ENCODE measurements at regions not wholly inside any gene's neighbourhood (a gene's known extent, or its start where the extent isn't known, plus 50 kb on each side); places are given as distances from the start of the nearest gene placed in this dataset.

- no peak for TF ChIP-seq POLR2A (IDR thresholded peaks at IDR 0.05)
- TF ChIP-seq, protein P1, sequence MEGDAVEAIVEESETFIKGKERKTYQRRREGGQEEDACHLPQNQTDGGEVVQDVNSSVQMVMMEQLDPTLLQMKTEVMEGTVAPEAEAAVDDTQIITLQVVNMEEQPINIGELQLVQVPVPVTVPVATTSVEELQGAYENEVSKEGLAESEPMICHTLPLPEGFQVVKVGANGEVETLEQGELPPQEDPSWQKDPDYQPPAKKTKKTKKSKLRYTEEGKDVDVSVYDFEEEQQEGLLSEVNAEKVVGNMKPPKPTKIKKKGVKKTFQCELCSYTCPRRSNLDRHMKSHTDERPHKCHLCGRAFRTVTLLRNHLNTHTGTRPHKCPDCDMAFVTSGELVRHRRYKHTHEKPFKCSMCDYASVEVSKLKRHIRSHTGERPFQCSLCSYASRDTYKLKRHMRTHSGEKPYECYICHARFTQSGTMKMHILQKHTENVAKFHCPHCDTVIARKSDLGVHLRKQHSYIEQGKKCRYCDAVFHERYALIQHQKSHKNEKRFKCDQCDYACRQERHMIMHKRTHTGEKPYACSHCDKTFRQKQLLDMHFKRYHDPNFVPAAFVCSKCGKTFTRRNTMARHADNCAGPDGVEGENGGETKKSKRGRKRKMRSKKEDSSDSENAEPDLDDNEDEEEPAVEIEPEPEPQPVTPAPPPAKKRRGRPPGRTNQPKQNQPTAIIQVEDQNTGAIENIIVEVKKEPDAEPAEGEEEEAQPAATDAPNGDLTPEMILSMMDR (IDR thresholded peaks at IDR 0.05), result no peak
These were observed 394.9 kb downstream of the MAFB start for GRCh38 chr20:40294175-40294574.

Data from tibial nerve (tissue), 3 donors.